GM13977 (cell line): ENCODE measurements at regions not wholly inside any gene's neighbourhood (a gene's known extent, or its start where the extent isn't known, plus 50 kb on each side); places are given as distances from the start of the nearest gene placed in this dataset.

Experiments
- DNase-seq: peaks from one replicate; pipeline ENCODE4 v3.0.0; 2012; ENCODE audit warnings: low spot score
- in situ Hi-C: fragments of 300-500 bp; cut with MboI; formaldehyde crosslinking; loops from one replicate; pipeline ENCODE4 v1.12.0; 2022; ENCODE audit warnings: low sequenced_read_pairs, low pct_unique_long_range_greater_than_20kb, mixed read lengths, inconsistent platforms; ENCODE audit not compliant: unreplicated experiment
- TF ChIP-seq, protein P1 (sequence below): IDR thresholded peaks from 2 replicates; pipeline ENCODE4 v1.5.1; 2012; ENCODE audit warnings: mild to moderate bottlenecking, control low read depth; ENCODE audit not compliant: insufficient read depth; ENCODE audit errors: extremely low read depth, missing control alignments

DNA sequence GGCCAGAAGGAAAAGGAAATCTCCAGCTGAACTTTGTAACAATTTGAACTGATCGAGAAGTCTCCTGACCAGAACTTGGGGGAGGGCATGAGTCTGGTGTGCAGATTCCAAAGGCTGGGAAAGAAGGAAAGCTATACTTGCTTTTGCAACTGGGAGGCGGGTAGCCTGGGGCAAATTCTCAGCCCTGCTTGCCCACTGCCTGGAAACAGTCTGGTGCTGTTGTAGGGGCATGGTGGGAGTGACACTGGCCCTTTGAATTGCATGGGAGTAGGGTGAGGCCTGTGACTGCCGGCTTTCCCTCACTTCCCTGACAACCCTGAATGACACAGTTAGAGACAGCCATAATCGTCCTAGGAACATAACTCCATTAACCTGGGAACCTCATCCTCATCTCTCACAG is 114.0 kb upstream of the POU1F1 start:
- in situ Hi-C loops, result no loop called here
- TF ChIP-seq, protein P1, sequence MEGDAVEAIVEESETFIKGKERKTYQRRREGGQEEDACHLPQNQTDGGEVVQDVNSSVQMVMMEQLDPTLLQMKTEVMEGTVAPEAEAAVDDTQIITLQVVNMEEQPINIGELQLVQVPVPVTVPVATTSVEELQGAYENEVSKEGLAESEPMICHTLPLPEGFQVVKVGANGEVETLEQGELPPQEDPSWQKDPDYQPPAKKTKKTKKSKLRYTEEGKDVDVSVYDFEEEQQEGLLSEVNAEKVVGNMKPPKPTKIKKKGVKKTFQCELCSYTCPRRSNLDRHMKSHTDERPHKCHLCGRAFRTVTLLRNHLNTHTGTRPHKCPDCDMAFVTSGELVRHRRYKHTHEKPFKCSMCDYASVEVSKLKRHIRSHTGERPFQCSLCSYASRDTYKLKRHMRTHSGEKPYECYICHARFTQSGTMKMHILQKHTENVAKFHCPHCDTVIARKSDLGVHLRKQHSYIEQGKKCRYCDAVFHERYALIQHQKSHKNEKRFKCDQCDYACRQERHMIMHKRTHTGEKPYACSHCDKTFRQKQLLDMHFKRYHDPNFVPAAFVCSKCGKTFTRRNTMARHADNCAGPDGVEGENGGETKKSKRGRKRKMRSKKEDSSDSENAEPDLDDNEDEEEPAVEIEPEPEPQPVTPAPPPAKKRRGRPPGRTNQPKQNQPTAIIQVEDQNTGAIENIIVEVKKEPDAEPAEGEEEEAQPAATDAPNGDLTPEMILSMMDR, result no peak
- no peak for DNase-seq

DNA sequence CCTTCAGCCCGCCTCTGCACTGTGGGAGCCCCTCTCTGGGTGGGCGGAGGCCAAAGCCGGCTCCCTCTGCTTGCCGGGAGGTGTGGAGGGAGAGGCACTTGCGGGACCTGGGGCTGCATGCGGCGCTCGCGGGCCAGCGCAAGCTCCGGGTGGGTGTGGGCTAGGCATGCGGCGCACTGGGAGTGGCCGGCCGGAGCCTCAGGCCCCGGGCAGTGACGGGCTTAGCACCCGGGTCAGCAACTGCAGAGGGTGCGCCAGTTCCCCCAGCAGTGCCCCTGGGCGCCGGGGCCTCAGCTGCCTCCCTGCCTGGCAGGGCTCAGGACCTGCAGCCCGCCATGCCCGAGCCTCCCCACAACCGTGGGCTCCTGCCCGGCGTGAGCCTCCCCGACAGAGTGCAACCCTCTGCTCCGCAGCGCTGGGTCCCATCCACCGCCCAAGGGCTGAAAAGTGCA is 98.9 kb upstream of the POU1F1 start:
- TF ChIP-seq, protein P1, result no peak
- DNase-seq, result no peak
- in situ Hi-C loops, result no loop called here

DNA sequence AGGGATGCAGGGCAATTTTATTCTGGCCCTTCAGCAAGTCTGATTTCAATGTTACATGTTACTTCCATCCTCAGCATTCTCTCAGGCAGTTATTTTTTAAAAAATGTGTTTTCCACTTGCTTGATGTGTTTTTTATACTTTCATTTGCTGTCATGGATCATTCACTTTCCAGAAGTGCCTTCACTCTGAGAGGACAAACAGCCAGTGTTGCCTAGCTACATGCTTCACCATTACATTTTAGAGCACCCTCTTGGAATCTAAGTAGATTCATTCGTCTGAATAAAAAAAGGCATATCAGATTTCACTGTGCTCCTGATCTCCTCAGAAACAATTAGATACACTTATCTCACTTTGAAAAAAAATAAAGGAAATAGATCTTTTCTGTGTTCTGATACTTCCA is 93.6 kb upstream of the POU1F1 start:
- DNase-seq, result no peak
- in situ Hi-C loops, result loop anchor here (25.0 kb wide), 1 partner anchor 642 kb away; no protein-coding TSS in a partner anchor
- TF ChIP-seq, protein P1, result no peak

DNA sequence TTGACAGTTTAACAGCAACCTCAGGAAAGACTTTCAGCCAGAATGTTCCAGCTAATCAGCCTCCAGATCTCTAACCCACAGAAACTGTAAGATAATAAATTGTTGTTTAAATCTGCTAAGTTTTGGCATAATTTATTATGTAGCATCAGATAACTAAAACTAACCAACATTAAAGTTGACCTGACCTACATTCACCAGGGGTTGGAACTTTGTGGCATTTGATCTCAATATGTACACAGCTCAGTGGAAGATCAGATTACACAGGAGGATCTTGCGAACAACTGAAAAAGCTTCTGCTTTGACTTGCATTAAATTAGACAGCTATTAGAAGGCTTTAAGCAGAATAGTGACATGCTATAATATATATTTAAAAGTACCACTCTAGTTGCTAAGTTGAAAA is 91.4 kb upstream of the POU1F1 start:
- TF ChIP-seq, protein P1, result no peak
- in situ Hi-C loops, result loop anchor here (25.0 kb wide), 1 partner anchor 645 kb away; no protein-coding TSS in a partner anchor
- no peak for DNase-seq

DNA sequence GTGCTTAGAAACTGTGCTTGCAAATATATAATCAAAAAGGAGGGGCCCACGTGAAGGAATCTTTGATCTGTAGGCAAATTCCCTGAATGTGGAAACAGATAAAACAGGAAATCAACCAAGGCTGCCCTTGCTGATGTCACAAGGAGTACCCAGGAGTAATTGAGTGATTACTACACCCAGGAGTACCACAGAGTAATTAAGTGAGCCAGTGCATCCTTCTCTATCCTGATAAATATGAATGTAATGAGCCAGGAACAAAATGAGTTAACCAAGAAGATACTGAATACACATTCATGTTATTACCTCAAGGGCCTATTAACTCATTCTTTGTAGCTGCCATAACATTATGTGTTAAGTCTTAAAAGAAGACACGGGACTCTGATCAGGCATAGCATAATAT is 87.3 kb upstream of the POU1F1 start:
- DNase-seq, result no peak
- TF ChIP-seq, protein P1, result no peak
- in situ Hi-C loops, result loop anchor here (25.0 kb wide), 1 partner anchor 649 kb away; no protein-coding TSS in a partner anchor

DNA sequence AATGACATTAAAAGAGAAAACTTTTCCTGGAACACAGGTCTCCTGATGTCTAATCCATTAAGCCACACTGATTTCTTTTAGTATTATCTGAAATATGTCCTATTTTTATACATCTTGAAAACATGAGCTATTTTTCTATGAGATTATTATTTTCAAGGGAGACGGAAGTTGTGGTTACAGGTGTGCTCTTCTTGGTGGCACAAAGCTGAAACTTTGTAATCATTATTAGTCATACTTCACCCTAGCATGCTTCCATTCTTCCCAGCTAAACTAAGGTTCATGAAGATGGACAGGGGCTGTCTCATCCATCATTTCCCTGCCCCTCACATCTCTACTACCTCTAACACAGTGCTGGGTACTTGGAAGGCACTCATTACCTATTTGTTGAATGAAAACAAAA is 85.6 kb upstream of the POU1F1 start:
- in situ Hi-C loops, result loop anchor here (25.0 kb wide), 1 partner anchor 650 kb away; no protein-coding TSS in a partner anchor
- TF ChIP-seq, protein P1, result no peak
- DNase-seq, result no peak
